ENCODE measurements at regions not wholly inside any gene's neighbourhood (a gene's known extent, or its start where the extent isn't known, plus 50 kb on each side); places are given as distances from the start of the nearest gene placed in this dataset.
"Not testable (repeated sequence)": the region's sequence is repeated elsewhere in the genome, so short reads cannot be mapped to it uniquely, and the experiment has no call there.

GRCh38 chr4:81756973-81757372 is 285.3 kb upstream of the RASGEF1B start:
- ATAC-seq, result no peak

- no peak for ATAC-seq
Measured at GRCh38 chr4:81756042-81756441, 284.3 kb upstream of the RASGEF1B start.

- no peak for ATAC-seq
Measured at GRCh38 chr4:81754169-81754568, 282.5 kb upstream of the RASGEF1B start.

GRCh38 chr4:81751531-81752289 is 280.0 kb upstream of the RASGEF1B start:
- ATAC-seq, result no peak

GRCh38 chr4:81747242-81747930 is 275.7 kb upstream of the RASGEF1B start:
- ATAC-seq, result no peak

- no peak for ATAC-seq
Measured at GRCh38 chr4:81746773-81747172, 275.1 kb upstream of the RASGEF1B start.

- ATAC-seq, result no peak
Measured at GRCh38 chr4:81746071-81746470, 274.4 kb upstream of the RASGEF1B start.

- ATAC-seq, result no peak
Measured at GRCh38 chr4:81745050-81745449, 273.3 kb upstream of the RASGEF1B start.

GRCh38 chr4:81743731-81744435 is 272.2 kb upstream of the RASGEF1B start:
- no peak for ATAC-seq

- ATAC-seq, result no peak
Measured at GRCh38 chr4:81740487-81740886, 268.8 kb upstream of the RASGEF1B start.

- no peak for ATAC-seq
Measured at GRCh38 chr4:81738891-81739290, 267.2 kb upstream of the RASGEF1B start.

- ATAC-seq, result no peak
Measured at GRCh38 chr4:81737865-81738559, 266.3 kb upstream of the RASGEF1B start.

GRCh38 chr4:81736324-81736723 is 264.6 kb upstream of the RASGEF1B start:
- no peak for ATAC-seq

- no peak for ATAC-seq
Measured at GRCh38 chr4:81732980-81733379, 261.3 kb upstream of the RASGEF1B start.

- peak; percentile 94 to 98 for ATAC-seq
Measured at GRCh38 chr4:81724925-81725329, 253.2 kb upstream of the RASGEF1B start.

- ATAC-seq, result no peak
Measured at GRCh38 chr4:81723927-81724587, 252.3 kb upstream of the RASGEF1B start.

GRCh38 chr4:81723019-81723884 is 251.5 kb upstream of the RASGEF1B start:
- no peak for ATAC-seq

GRCh38 chr4:81722290-81722851 is 250.7 kb upstream of the RASGEF1B start:
- no peak for ATAC-seq

GRCh38 chr4:81715757-81716156 is 244.1 kb upstream of the RASGEF1B start:
- ATAC-seq, result no peak

GRCh38 chr4:81715357-81715756 is 243.7 kb upstream of the RASGEF1B start:
- not testable (repeated sequence) for ATAC-seq

- no peak for ATAC-seq
Measured at GRCh38 chr4:81714291-81714690, 242.6 kb upstream of the RASGEF1B start.
